ENCODE measurements at regions not wholly inside any gene's neighbourhood (a gene's known extent, or its start where the extent isn't known, plus 50 kb on each side); places are given as distances from the start of the nearest gene placed in this dataset.

- ATAC-seq (no peak), DNase-seq (no peak)
- Histone ChIP-seq H3K36me3 (no peaks in the 10 kb centered on the region), H3K4me3 (no peak overlapping the region), H3K4me1 (no peaks in the 10 kb centered on the region), H3K27me3 (ENCODE audit: low read depth) (no peaks in the 10 kb centered on the region), H3K9me3 (no peaks in the 10 kb centered on the region), H3K27ac (no peak overlapping the region)
- intact Hi-C loops (cut with DNase I) = no loop called here
- TF ChIP-seq, protein P1, sequence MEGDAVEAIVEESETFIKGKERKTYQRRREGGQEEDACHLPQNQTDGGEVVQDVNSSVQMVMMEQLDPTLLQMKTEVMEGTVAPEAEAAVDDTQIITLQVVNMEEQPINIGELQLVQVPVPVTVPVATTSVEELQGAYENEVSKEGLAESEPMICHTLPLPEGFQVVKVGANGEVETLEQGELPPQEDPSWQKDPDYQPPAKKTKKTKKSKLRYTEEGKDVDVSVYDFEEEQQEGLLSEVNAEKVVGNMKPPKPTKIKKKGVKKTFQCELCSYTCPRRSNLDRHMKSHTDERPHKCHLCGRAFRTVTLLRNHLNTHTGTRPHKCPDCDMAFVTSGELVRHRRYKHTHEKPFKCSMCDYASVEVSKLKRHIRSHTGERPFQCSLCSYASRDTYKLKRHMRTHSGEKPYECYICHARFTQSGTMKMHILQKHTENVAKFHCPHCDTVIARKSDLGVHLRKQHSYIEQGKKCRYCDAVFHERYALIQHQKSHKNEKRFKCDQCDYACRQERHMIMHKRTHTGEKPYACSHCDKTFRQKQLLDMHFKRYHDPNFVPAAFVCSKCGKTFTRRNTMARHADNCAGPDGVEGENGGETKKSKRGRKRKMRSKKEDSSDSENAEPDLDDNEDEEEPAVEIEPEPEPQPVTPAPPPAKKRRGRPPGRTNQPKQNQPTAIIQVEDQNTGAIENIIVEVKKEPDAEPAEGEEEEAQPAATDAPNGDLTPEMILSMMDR (IDR thresholded peaks at IDR 0.05) = no peak
Measured at GRCh38 chr12:9276990-9277389, 68.8 kb upstream of the PZP start.

GRCh38 chr12:9273276-9273675 lies 65.1 kb upstream of the PZP start:
- no peak overlapping the region for H3K4me3 ChIP-seq
- DNase-seq = no peak
- no peaks in the 10 kb centered on the region for H3K4me1 ChIP-seq
- ATAC-seq = no peak
- intact Hi-C loops (cut with DNase I) = no loop called here
- TF ChIP-seq, protein P1 (IDR thresholded peaks at IDR 0.05) = no peak
- no peak overlapping the region for H3K27ac ChIP-seq
- no peaks in the 10 kb centered on the region for H3K9me3 ChIP-seq
- no peaks in the 10 kb centered on the region for H3K36me3 ChIP-seq
- no peaks in the 10 kb centered on the region for H3K27me3 ChIP-seq (ENCODE audit: low read depth)

DNA sequence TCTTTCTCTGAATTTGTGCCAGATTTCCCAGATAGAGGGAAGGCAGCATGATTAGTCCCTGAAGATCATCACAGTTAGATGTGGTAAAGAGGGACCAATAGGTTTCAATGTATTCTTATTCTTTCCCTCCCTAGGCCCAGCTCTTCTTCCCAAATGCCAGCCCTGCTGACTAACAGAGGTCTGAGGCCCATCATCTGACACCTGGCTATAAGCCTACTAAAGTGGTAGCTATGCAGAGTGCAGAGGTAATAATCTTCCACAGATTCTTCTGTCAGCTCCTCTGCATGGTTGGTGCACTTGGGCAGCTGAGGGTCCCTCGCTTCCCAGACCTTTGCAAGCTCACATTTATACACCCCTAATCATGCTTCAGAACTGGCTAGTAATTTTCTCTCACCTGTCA lies 63.7 kb upstream of the PZP start:
- DNase-seq (no peak), ATAC-seq (no peak)
- TF ChIP-seq, protein P1 (IDR thresholded peaks at IDR 0.05) = no peak
- no peaks in the 10 kb centered on the region for H3K36me3 ChIP-seq
- no peaks in the 10 kb centered on the region for H3K9me3 ChIP-seq
- H3K4me1 ChIP-seq = no peaks in the 10 kb centered on the region
- H3K27me3 ChIP-seq (ENCODE audit: low read depth) = no peaks in the 10 kb centered on the region
- intact Hi-C loops (cut with DNase I) = no loop called here
- H3K27ac ChIP-seq = no peak overlapping the region
- no peak overlapping the region for H3K4me3 ChIP-seq

DNA sequence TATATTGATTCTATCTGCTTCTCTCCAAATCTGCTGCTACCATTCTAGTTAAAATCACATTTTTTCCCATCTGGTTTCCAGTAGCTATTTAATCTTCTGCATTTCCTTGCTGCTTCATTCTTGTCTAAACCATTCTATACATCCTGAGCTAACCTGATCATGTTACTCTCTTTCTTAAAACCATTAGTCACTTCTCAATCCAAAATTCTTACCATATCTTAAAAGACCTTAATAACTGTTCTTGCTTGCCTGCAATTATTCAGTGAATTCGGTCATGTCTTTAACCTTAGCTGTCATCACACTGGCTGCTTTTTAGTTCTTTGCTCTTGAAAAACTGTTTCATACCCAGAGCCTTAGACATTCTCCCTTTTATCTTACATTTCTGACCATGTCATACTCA lies 56.4 kb upstream of the PZP start:
- TF ChIP-seq, protein P1 (IDR thresholded peaks at IDR 0.05) = no peak
- intact Hi-C loops (cut with DNase I) = no loop called here
- ATAC-seq = no peak
- DNase-seq = no peak
- Histone ChIP-seq H3K36me3 (no peaks in the 10 kb centered on the region), H3K9me3 (no peaks in the 10 kb centered on the region), H3K27me3 (ENCODE audit: low read depth) (no peaks in the 10 kb centered on the region), H3K4me1 (no peaks in the 10 kb centered on the region), H3K27ac (no peak overlapping the region), H3K4me3 (no peak overlapping the region)

DNA sequence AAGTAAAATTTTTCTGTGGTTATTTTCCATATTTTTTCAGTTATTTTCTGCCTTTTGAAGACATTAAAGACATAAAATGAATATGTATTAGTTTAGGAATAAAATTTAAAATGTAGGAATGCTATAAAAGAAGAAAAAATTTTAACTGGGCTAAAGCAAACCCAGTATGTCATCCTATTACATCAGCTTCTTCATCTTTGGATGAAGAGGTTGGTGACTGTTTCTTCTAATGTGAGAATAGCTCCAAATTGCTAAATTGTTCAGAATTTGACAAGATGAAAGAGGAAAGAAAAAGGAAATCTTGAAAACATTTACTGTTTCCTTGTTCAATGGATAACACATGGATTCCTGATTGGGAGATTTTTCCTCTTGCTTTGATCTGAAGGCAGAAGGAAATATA lies 52.7 kb upstream of the PZP start:
- Histone ChIP-seq H3K4me1 (no peaks in the 10 kb centered on the region), H3K27me3 (ENCODE audit: low read depth) (no peaks in the 10 kb centered on the region), H3K27ac (no peak overlapping the region), H3K36me3 (no peaks in the 10 kb centered on the region), H3K4me3 (no peak overlapping the region), H3K9me3 (no peaks in the 10 kb centered on the region)
- ATAC-seq (no peak), DNase-seq (no peak)
- TF ChIP-seq, protein P1 (IDR thresholded peaks at IDR 0.05) = no peak
- intact Hi-C loops (cut with DNase I) = no loop called here

DNA sequence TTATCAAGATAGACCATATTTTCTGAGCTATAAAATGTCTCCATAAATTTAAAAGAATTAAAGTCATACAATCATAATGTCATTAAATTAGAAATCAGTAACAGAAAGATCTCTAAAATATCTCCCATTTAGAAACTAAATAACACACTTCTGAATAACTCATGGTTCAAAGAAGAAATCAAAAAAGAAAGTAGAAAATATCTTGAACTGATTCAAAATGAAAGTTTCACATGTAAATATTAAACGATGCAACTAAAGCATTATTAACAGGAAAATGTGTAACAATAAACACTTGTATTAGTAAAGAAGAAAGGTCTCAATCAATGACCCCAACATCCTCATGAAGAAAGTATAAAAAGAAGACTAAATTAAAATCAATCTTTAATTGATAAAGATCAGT lies 50.5 kb upstream of the PZP start:
- H3K4me3 ChIP-seq = no peak overlapping the region
- DNase-seq (no peak), ATAC-seq (no peak)
- H3K36me3 ChIP-seq = no peaks in the 10 kb centered on the region
- no peaks in the 10 kb centered on the region for H3K4me1 ChIP-seq
- no peak overlapping the region for H3K27ac ChIP-seq
- TF ChIP-seq, protein P1 (IDR thresholded peaks at IDR 0.05) = no peak
- H3K27me3 ChIP-seq (ENCODE audit: low read depth) = no peaks in the 10 kb centered on the region
- no peaks in the 10 kb centered on the region for H3K9me3 ChIP-seq
- intact Hi-C loops (cut with DNase I) = no loop called here

All from lower lobe of right lung (tissue), 2 donors.